H9 (cell line): ENCODE measurements at regions not wholly inside any gene's neighbourhood (a gene's known extent, or its start where the extent isn't known, plus 50 kb on each side); places are given as distances from the start of the nearest gene placed in this dataset.

Experiments used
- DNase-seq: peaks from one replicate; pipeline ENCODE4 v3.0.0-alpha.2; 2017
- H2AFZ ChIP-seq: one replicate; pipeline ENCODE4 v1.6.1; 2013; ENCODE audit warnings: mild to moderate bottlenecking, low read length, control low read depth, moderate library complexity
- H2AK5ac ChIP-seq: 2 replicates; pipeline ENCODE4 v1.6.1; 2013; ENCODE audit warnings: low read length, control low read depth, mixed read lengths; ENCODE audit not compliant: insufficient read length
- H2BK120ac ChIP-seq: one replicate; pipeline ENCODE4 v1.6.1; 2013; ENCODE audit warnings: low read depth, mild to moderate bottlenecking, low read length, control low read depth, inconsistent platforms; ENCODE audit not compliant: poor library complexity, severe bottlenecking
- H2BK12ac ChIP-seq: 2 replicates; pipeline ENCODE4 v1.6.1; 2013; ENCODE audit warnings: low read length, control low read depth, mixed read lengths, low read depth; ENCODE audit not compliant: insufficient read length
- H2BK15ac ChIP-seq: 2 replicates; pipeline ENCODE4 v1.6.1; 2013; ENCODE audit warnings: low read depth, low read length, control low read depth
- H2BK20ac ChIP-seq: one replicate; pipeline ENCODE4 v1.6.1; 2013; ENCODE audit warnings: low read depth, mild to moderate bottlenecking, low read length, control low read depth, inconsistent platforms; ENCODE audit not compliant: poor library complexity, severe bottlenecking
- H2BK5ac ChIP-seq: 2 replicates; pipeline ENCODE4 v1.6.1; 2013; ENCODE audit warnings: low read length, control low read depth, mixed read lengths; ENCODE audit not compliant: insufficient read length
- H3K14ac ChIP-seq: 2 replicates; pipeline ENCODE4 v1.6.1; 2013; ENCODE audit warnings: low read length, control low read depth; ENCODE audit not compliant: insufficient read depth
- H3K18ac ChIP-seq: 2 replicates; pipeline ENCODE4 v1.6.1; 2013; ENCODE audit warnings: low read depth, mild to moderate bottlenecking, mixed read lengths, low read length, control low read depth; ENCODE audit not compliant: insufficient read length
- H3K23ac ChIP-seq: 2 replicates; pipeline ENCODE4 v1.6.1; 2013; ENCODE audit warnings: low read length, control low read depth, mixed read lengths, low read depth; ENCODE audit not compliant: insufficient read length
- H3K23me2 ChIP-seq: 2 replicates; pipeline ENCODE4 v1.6.1; 2013; ENCODE audit warnings: low read depth, mild to moderate bottlenecking, mixed read lengths, low read length, control low read depth; ENCODE audit not compliant: insufficient read length, poor library complexity, severe bottlenecking
- H3K27ac ChIP-seq: 2 replicates; pipeline ENCODE4 v1.5.1; 2013; ENCODE audit warnings: low read length, control low read depth, mixed read lengths, low read depth; ENCODE audit not compliant: insufficient read length
- H3K27me3 ChIP-seq: 2 replicates; pipeline ENCODE4 v1.6.1; 2013; ENCODE audit warnings: low read length, control low read depth, inconsistent platforms; ENCODE audit not compliant: insufficient read depth
- H3K4ac ChIP-seq: 2 replicates; pipeline ENCODE4 v1.6.1; 2013; ENCODE audit warnings: low read depth, mild to moderate bottlenecking, control low read depth, inconsistent platforms, low read length, moderate library complexity
- H3K4me1 ChIP-seq: 2 replicates; pipeline ENCODE4 v1.6.1; 2013; ENCODE audit warnings: low read length, control low read depth, inconsistent platforms; ENCODE audit not compliant: insufficient read depth
- H3K4me2 ChIP-seq: 2 replicates; pipeline ENCODE4 v1.6.1; 2013; ENCODE audit warnings: low read length, control low read depth, mixed read lengths; ENCODE audit not compliant: insufficient read length, insufficient read depth
- H3K56ac ChIP-seq: 2 replicates; pipeline ENCODE4 v1.6.1; 2013; ENCODE audit warnings: low read depth, mild to moderate bottlenecking, mixed read lengths, low read length, control low read depth; ENCODE audit not compliant: insufficient read length
- H3K79me1 ChIP-seq: 2 replicates; pipeline ENCODE4 v1.6.1; 2013; ENCODE audit warnings: low read depth, mild to moderate bottlenecking, moderate library complexity, low read length, control low read depth, inconsistent platforms; ENCODE audit not compliant: insufficient read depth, poor library complexity, severe bottlenecking
- H3K79me2 ChIP-seq: 2 replicates; pipeline ENCODE4 v1.6.1; 2013; ENCODE audit warnings: low read length, control low read depth, inconsistent platforms; ENCODE audit not compliant: insufficient read depth
- H3K9ac ChIP-seq: 2 replicates; pipeline ENCODE4 v1.6.1; 2013; ENCODE audit warnings: low read length, control low read depth, mixed read lengths; ENCODE audit not compliant: insufficient read length; ENCODE audit errors: extremely low read depth
- H3K9me3 ChIP-seq: one replicate; pipeline ENCODE4 v1.6.1; 2013; ENCODE audit warnings: low read depth, low read length, inconsistent platforms; ENCODE audit not compliant: control insufficient read depth
- H3T11ph ChIP-seq: one replicate; pipeline ENCODE4 v1.6.1; 2013; ENCODE audit warnings: mild to moderate bottlenecking, low read length, control low read depth, inconsistent platforms
- H4K20me1 ChIP-seq: one replicate; pipeline ENCODE4 v1.6.1; 2013; ENCODE audit not compliant: control insufficient read depth, insufficient read length, insufficient read depth
- H4K5ac ChIP-seq: 2 replicates; pipeline ENCODE4 v1.6.1; 2013; ENCODE audit warnings: low read depth, mild to moderate bottlenecking, mixed read lengths, low read length, control low read depth; ENCODE audit not compliant: insufficient read length
- H4K8ac ChIP-seq: replicated peaks from 2 replicates; pipeline ENCODE4 v1.6.1; 2013; ENCODE audit warnings: low read length, control low read depth, mixed read lengths, low read depth; ENCODE audit not compliant: insufficient read length
- H4K91ac ChIP-seq: 2 replicates; pipeline ENCODE4 v1.6.1; 2013; ENCODE audit warnings: low read depth, mild to moderate bottlenecking, moderate library complexity, mixed read lengths, low read length, control low read depth; ENCODE audit not compliant: insufficient read length
- H3K27ac Mint-ChIP-seq, 3 experiments: 2 replicates in 2 of 3; 3 replicates in 1 of 3; pipeline ENCODE4 v1.8.0; 2020 to 2021; ENCODE audit warnings: mixed read lengths in 3 of 3, mild to moderate bottlenecking in 1 of 3, moderate library complexity in 1 of 3
- H3K27me3 Mint-ChIP-seq: 2 replicates; pipeline ENCODE4 v1.8.0; 2021; ENCODE audit warnings: low read depth, mild to moderate bottlenecking, moderate library complexity, mixed read lengths
- H3K36me3 Mint-ChIP-seq, 3 experiments: 2 replicates in 2 of 3; 3 replicates in 1 of 3; pipeline ENCODE4 v1.8.0; 2020 to 2021; ENCODE audit warnings: low read depth in 3 of 3, mixed read lengths in 3 of 3; ENCODE audit not compliant: insufficient read depth in 1 of 3
- H3K4me1 Mint-ChIP-seq, 2 experiments: 2 replicates each; pipeline ENCODE4 v1.8.0; 2020; ENCODE audit warnings: mixed read lengths in 2 of 2
- H3K4me3 Mint-ChIP-seq, 2 experiments: 2 replicates in 1 of 2; 3 replicates in 1 of 2; pipeline ENCODE4 v1.8.0; 2020 to 2021; ENCODE audit warnings: mild to moderate bottlenecking in 2 of 2, mixed read lengths in 2 of 2, moderate library complexity in 1 of 2
- H3K9me3 Mint-ChIP-seq, 2 experiments: 2 replicates in 1 of 2; 3 replicates in 1 of 2; pipeline ENCODE4 v1.8.0; 2020; ENCODE audit warnings: mild to moderate bottlenecking in 2 of 2, mixed read lengths in 2 of 2, moderate library complexity in 1 of 2
- WGBS: extraction: QIAGEN DNeasy Blood & Tissue Kit; methylation state at CpG from one replicate; pipeline ENCODE4 v1.1.7; 2013; ENCODE audit warnings: missing lambda C conversion rate, low lambda C conversion rate, mixed read lengths; ENCODE audit not compliant: insufficient read length; ENCODE audit errors: extremely low coverage; 5-methylcytosine and 5-hydroxymethylcytosine counted together
- TF ChIP-seq, protein P1 (sequence below): fragments of 200-600 bp; sonication (generic); conservative IDR thresholded peaks from 3 replicates; pipeline ENCODE4 v1.8.0; 2021; ENCODE audit warnings: antibody characterized with exemption, mild to moderate bottlenecking

DNA sequence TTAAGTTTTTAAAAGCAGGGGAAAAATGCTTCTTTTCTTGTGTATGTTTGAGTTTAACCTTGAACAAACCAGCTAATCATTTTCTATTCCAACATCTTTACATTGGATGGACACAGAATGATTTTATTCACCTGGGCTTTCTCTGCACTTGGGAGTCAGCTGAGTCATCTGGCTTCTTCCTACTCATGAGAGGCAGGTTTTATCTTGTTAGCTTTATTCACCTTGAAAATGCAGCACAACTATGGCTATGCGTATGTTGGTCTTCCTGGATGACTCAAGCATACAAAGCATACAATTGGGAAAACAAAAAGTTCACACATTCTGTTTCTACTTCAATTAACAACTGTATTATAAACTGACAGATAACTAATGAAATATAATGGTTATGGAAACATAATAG is 737.7 kb downstream of the FRK start:
- Mint-ChIP-seq H3K4me1 (peaks cover 0 to 7% of the 10 kb centered on the region in 2 experiments; a peak in 2 of 4 replicates), H3K27me3 (no peaks in the 10 kb centered on the region), H3K4me3 (no peak overlapping the region), H3K27ac (no peak overlapping the region), H3K9me3 (no peaks in the 10 kb centered on the region), H3K36me3 (no peaks in the 10 kb centered on the region)
- H4K20me1 ChIP-seq: no peaks in the 10 kb centered on the region
- H3K9me3 ChIP-seq: no peaks in the 10 kb centered on the region
- no peak overlapping the region for H3K4ac ChIP-seq
- no peak overlapping the region for H2AK5ac ChIP-seq
- H3T11ph ChIP-seq: no peak overlapping the region
- DNase-seq: no peak
- H3K9ac ChIP-seq: no peak overlapping the region
- no peaks in the 10 kb centered on the region for H3K23me2 ChIP-seq
- no peak overlapping the region for H2BK15ac ChIP-seq
- H3K27ac ChIP-seq: no peak overlapping the region
- H3K4me2 ChIP-seq: no peak overlapping the region
- H3K14ac ChIP-seq: no peak overlapping the region
- no peak overlapping the region for H4K5ac ChIP-seq
- no peak overlapping the region for H2BK20ac ChIP-seq
- H2BK12ac ChIP-seq: no peak overlapping the region
- H2AFZ ChIP-seq: no peak overlapping the region
- no peaks in the 10 kb centered on the region for H3K79me2 ChIP-seq
- TF ChIP-seq, protein P1, sequence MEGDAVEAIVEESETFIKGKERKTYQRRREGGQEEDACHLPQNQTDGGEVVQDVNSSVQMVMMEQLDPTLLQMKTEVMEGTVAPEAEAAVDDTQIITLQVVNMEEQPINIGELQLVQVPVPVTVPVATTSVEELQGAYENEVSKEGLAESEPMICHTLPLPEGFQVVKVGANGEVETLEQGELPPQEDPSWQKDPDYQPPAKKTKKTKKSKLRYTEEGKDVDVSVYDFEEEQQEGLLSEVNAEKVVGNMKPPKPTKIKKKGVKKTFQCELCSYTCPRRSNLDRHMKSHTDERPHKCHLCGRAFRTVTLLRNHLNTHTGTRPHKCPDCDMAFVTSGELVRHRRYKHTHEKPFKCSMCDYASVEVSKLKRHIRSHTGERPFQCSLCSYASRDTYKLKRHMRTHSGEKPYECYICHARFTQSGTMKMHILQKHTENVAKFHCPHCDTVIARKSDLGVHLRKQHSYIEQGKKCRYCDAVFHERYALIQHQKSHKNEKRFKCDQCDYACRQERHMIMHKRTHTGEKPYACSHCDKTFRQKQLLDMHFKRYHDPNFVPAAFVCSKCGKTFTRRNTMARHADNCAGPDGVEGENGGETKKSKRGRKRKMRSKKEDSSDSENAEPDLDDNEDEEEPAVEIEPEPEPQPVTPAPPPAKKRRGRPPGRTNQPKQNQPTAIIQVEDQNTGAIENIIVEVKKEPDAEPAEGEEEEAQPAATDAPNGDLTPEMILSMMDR: no peak
- no CpG with 5 or more reads among the region's 1 CpG for whole genome bisulfite sequencing
- no peak overlapping the region for H2BK120ac ChIP-seq
- H3K79me1 ChIP-seq: no peaks in the 10 kb centered on the region
- H3K56ac ChIP-seq: no peak overlapping the region
- H3K4me1 ChIP-seq: no peaks in the 10 kb centered on the region
- no peaks in the 10 kb centered on the region for H3K27me3 ChIP-seq
- H3K23ac ChIP-seq: no peak overlapping the region
- H4K8ac ChIP-seq: no peak overlapping the region
- H3K18ac ChIP-seq: no peak overlapping the region
- H2BK5ac ChIP-seq: no peak overlapping the region
- H4K91ac ChIP-seq: no peak overlapping the region
